OCI-LY1 (cell line): ENCODE measurements at regions not wholly inside any gene's neighbourhood (a gene's known extent, or its start where the extent isn't known, plus 50 kb on each side); places are given as distances from the start of the nearest gene placed in this dataset.

ENCODE experiments used
- H2AFZ ChIP-seq: fragments of 200-600 bp; sonication (generic), shearing (Covaris generic); 2 replicates; pipeline ENCODE4 v1.6.0; 2014; ENCODE audit warnings: antibody characterized with exemption, mild to moderate bottlenecking, low read length
- H3F3A ChIP-seq: fragments of 200-600 bp; sonication (generic), shearing (Covaris generic); 2 replicates; pipeline ENCODE4 v1.6.0; 2014; ENCODE audit warnings: mild to moderate bottlenecking, antibody characterized with exemption, low read length, moderate library complexity; ENCODE audit not compliant: insufficient read depth
- H3K27ac ChIP-seq: fragments of 200-600 bp; sonication (generic); 2 replicates; pipeline ENCODE4 v1.5.1; 2014; ENCODE audit warnings: low read length, mixed run types, mild to moderate bottlenecking, low read depth; ENCODE audit not compliant: poor library complexity, severe bottlenecking
- H3K27me3 ChIP-seq: fragments of 200-600 bp; sonication (generic); 2 replicates; pipeline ENCODE4 v1.6.0; 2014; ENCODE audit warnings: antibody characterized with exemption, mild to moderate bottlenecking, low read length, moderate library complexity; ENCODE audit not compliant: insufficient read depth
- H3K36me3 ChIP-seq: fragments of 200-600 bp; sonication (generic); 2 replicates; pipeline ENCODE4 v1.6.1; 2014; ENCODE audit warnings: mild to moderate bottlenecking, antibody characterized with exemption, low read length, moderate library complexity, mixed read lengths; ENCODE audit not compliant: insufficient read depth
- H3K4me1 ChIP-seq: fragments of 200-600 bp; sonication (generic); 2 replicates; pipeline ENCODE4 v1.5.1; 2014; ENCODE audit warnings: mild to moderate bottlenecking, low read length, moderate library complexity; ENCODE audit not compliant: insufficient read depth, severe bottlenecking
- H3K4me2 ChIP-seq: fragments of 200-600 bp; sonication (generic), shearing (Covaris generic); 2 replicates; pipeline ENCODE4 v1.6.1; 2014; ENCODE audit warnings: low read length
- H3K4me3 ChIP-seq: fragments of 200-600 bp; sonication (generic); 2 replicates; pipeline ENCODE4 v1.5.1; 2014; ENCODE audit warnings: low read length, low read depth, mild to moderate bottlenecking, mixed read lengths; ENCODE audit not compliant: poor library complexity, severe bottlenecking
- H3K79me2 ChIP-seq: fragments of 200-600 bp; shearing (Covaris generic); 2 replicates; pipeline ENCODE4 v1.6.1; 2016; ENCODE audit warnings: mixed run types, low read length, mixed read lengths; ENCODE audit not compliant: insufficient read depth
- H3K9ac ChIP-seq: fragments of 200-600 bp; sonication (generic), shearing (Covaris generic); 2 replicates; pipeline ENCODE4 v1.6.1; 2014; ENCODE audit warnings: mild to moderate bottlenecking, low read length, mixed read lengths
- H3K9me2 ChIP-seq: fragments of 200-600 bp; sonication (generic), shearing (Covaris generic); 2 replicates; pipeline ENCODE4 v1.6.1; 2014; ENCODE audit warnings: low read depth, mild to moderate bottlenecking, low read length, mixed read lengths
- H3K9me3 ChIP-seq: fragments of 200-600 bp; shearing (Covaris generic); 2 replicates; pipeline ENCODE4 v1.6.1; 2014; ENCODE audit warnings: low read length, mixed read lengths
- H4K20me1 ChIP-seq: fragments of 200-600 bp; sonication (generic), shearing (Covaris generic); 2 replicates; pipeline ENCODE4 v1.6.0; 2016; ENCODE audit warnings: mild to moderate bottlenecking, low read length; ENCODE audit not compliant: insufficient read depth
- CTCF ChIP-seq: fragments of 200-600 bp; sonication (generic), shearing (Covaris generic); IDR thresholded peaks from 2 replicates; pipeline ENCODE4 v1.5.1; 2017; ENCODE audit warnings: mild to moderate bottlenecking, antibody characterized with exemption, low read length, moderate library complexity, mixed read lengths
- EZH2 ChIP-seq: fragments of 200-600 bp; sonication (generic), shearing (Covaris generic); IDR thresholded peaks from 2 replicates; pipeline ENCODE4 v1.8.0; 2017; ENCODE audit warnings: borderline replicate concordance, mixed run types, mild to moderate bottlenecking, antibody characterized with exemption, low read length, moderate library complexity, mixed read lengths

- no peaks in the 10 kb centered on the region for H3K36me3 ChIP-seq
- H3K4me2 ChIP-seq, result no peak overlapping the region
- H3K27ac ChIP-seq, result no peak overlapping the region
- no peak overlapping the region for H2AFZ ChIP-seq
- no peaks in the 10 kb centered on the region for H3K27me3 ChIP-seq
- H3K9me3 ChIP-seq, result no peaks in the 10 kb centered on the region
- no peaks in the 10 kb centered on the region for H3F3A ChIP-seq
- TF ChIP-seq CTCF, result no peak
- H3K4me3 ChIP-seq, result no peak overlapping the region
- no peak overlapping the region for H3K9ac ChIP-seq
- H3K9me2 ChIP-seq, result no peaks in the 10 kb centered on the region
- H3K79me2 ChIP-seq, result no peaks in the 10 kb centered on the region
- H3K4me1 ChIP-seq, result no peaks in the 10 kb centered on the region
- no peaks in the 10 kb centered on the region for H4K20me1 ChIP-seq
Measured at GRCh38 chr4:66539745-66540144, 869.5 kb upstream of the EPHA5 start.

GRCh38 chr4:66524781-66525180 lies 854.5 kb upstream of the EPHA5 start:
- Histone ChIP-seq H3K4me3 (no peak overlapping the region), H3K9ac (no peak overlapping the region), H3K27me3 (no peaks in the 10 kb centered on the region), H3K4me2 (no peak overlapping the region), H3K4me1 (no peaks in the 10 kb centered on the region), H3K27ac (no peak overlapping the region), H3K79me2 (no peaks in the 10 kb centered on the region), H3F3A (no peaks in the 10 kb centered on the region), H3K36me3 (no peaks in the 10 kb centered on the region), H2AFZ (no peak overlapping the region), H3K9me2 (no peaks in the 10 kb centered on the region), H3K9me3 (no peaks in the 10 kb centered on the region), H4K20me1 (no peaks in the 10 kb centered on the region)
- TF ChIP-seq EZH2 (no peak), CTCF (no peak)

- Histone ChIP-seq H4K20me1 (no peaks in the 10 kb centered on the region), H3K9me2 (no peaks in the 10 kb centered on the region), H3K9me3 (no peaks in the 10 kb centered on the region), H3K4me3 (no peak overlapping the region), H3K79me2 (no peaks in the 10 kb centered on the region), H3K4me2 (no peak overlapping the region), H3K4me1 (no peaks in the 10 kb centered on the region), H3K27ac (no peak overlapping the region), H3K36me3 (no peaks in the 10 kb centered on the region), H3F3A (no peaks in the 10 kb centered on the region), H3K27me3 (no peaks in the 10 kb centered on the region), H2AFZ (no peak overlapping the region), H3K9ac (no peak overlapping the region)
- TF ChIP-seq CTCF, result no peak
- TF ChIP-seq EZH2, result no peak
Measured at GRCh38 chr4:66522244-66522643, 852.0 kb upstream of the EPHA5 start.
